Thyroid gland (tissue), 4 donors: ENCODE measurements at regions not wholly inside any gene's neighbourhood (a gene's known extent, or its start where the extent isn't known, plus 50 kb on each side); places are given as distances from the start of the nearest gene placed in this dataset.

Source experiments
- POLR2A ChIP-seq, 2 donors: fragments of 450-650 bp; IDR thresholded peaks; one replicate each; pipeline ENCODE4 v1.6.1; 2017; ENCODE audit warnings: antibody characterized with exemption in 2 of 2, mild to moderate bottlenecking in 2 of 2, moderate library complexity in 1 of 2
- TF ChIP-seq, protein P1 (sequence below), 6 experiments: fragments of 200-600 bp in 3 of 6; fragments of 450-650 bp in 3 of 6; sonication (generic) in 3 of 6; IDR thresholded peaks; one replicate each; pipeline ENCODE4 v1.5.1; 2016 to 2019; ENCODE audit warnings: antibody characterized with exemption in 6 of 6, mild to moderate bottlenecking in 2 of 6, inconsistent platforms in 1 of 6, moderate library complexity in 1 of 6

DNA sequence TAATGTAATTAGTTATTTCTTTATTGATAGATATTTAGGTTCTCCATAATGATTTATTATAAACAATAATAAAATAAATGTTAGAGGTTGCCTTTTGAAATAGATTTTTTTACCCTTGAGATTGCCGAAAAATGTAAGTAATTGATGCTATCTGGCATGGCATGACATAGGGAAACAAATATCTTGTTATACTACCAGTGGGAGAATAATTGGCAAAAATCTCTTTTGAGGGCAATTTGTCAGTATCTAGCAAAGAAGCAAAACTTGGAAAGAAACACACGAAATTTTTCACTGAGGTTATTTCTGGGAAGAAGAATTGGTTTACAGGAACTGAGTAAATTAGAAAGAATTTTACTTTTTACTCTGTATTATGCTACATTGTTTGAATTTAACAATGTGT, 547.2 kb upstream of the SETBP1 start:
- TF ChIP-seq, protein P1, sequence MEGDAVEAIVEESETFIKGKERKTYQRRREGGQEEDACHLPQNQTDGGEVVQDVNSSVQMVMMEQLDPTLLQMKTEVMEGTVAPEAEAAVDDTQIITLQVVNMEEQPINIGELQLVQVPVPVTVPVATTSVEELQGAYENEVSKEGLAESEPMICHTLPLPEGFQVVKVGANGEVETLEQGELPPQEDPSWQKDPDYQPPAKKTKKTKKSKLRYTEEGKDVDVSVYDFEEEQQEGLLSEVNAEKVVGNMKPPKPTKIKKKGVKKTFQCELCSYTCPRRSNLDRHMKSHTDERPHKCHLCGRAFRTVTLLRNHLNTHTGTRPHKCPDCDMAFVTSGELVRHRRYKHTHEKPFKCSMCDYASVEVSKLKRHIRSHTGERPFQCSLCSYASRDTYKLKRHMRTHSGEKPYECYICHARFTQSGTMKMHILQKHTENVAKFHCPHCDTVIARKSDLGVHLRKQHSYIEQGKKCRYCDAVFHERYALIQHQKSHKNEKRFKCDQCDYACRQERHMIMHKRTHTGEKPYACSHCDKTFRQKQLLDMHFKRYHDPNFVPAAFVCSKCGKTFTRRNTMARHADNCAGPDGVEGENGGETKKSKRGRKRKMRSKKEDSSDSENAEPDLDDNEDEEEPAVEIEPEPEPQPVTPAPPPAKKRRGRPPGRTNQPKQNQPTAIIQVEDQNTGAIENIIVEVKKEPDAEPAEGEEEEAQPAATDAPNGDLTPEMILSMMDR (IDR thresholded peaks at IDR 0.05): no peak
- no peak for TF ChIP-seq POLR2A (IDR thresholded peaks at IDR 0.05)
